ENCODE measurements at regions not wholly inside any gene's neighbourhood (a gene's known extent, or its start where the extent isn't known, plus 50 kb on each side); places are given as distances from the start of the nearest gene placed in this dataset.
"Not testable (repeated sequence)": the region's sequence is repeated elsewhere in the genome, so short reads cannot be mapped to it uniquely, and the experiment has no call there.

DNA sequence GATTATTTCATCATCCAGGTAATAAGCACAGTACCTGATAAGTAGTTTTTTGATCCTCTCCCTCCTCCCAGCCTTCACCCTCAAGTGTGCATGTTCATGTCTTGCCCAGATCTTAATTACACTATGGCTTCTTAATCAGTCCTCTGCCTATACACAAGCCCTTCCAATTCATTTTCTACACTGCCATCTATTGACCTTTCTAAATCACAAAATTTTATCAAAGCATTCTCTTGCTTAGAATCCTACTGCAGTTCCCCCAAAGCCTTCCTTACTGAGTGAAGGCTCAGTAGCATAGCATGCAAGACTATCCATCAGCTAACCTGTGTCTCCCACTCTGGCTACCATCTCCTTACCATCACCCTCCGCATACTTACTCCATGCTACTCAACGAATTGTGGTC lies 51.3 kb downstream of the ASAH2 start:
- H3K36me3 ChIP-seq (ENCODE audit: control insufficient read depth, insufficient read depth, low read length); CTCF ChIA-PET; H3K4me1 Mint-ChIP-seq (ENCODE audit: low read depth, unreplicated experiment); DNase-seq; intact Hi-C loops (cut with micrococcal nuclease; ENCODE audit: unreplicated experiment); POLR2A ChIA-PET; BruUV-seq (replicated peaks); H3K4me3 Mint-ChIP-seq (ENCODE audit: unreplicated experiment); H3K4me3 ChIP-seq (ENCODE audit: low read depth, low read length); H3K36me3 Mint-ChIP-seq (ENCODE audit: insufficient read depth, unreplicated experiment); H3K9me3 ChIP-seq; H3K4me1 ChIP-seq; H3K27me3 ChIP-seq (replicated peaks; ENCODE audit: control insufficient read depth, insufficient read depth, low read length); H3K9me3 Mint-ChIP-seq (ENCODE audit: unreplicated experiment); H3K27ac Mint-ChIP-seq (ENCODE audit: unreplicated experiment): not testable (repeated sequence)
- H3K27me3 Mint-ChIP-seq (ENCODE audit: insufficient read depth, unreplicated experiment), result peaks cover 21% of the 10 kb centered on the region

DNA sequence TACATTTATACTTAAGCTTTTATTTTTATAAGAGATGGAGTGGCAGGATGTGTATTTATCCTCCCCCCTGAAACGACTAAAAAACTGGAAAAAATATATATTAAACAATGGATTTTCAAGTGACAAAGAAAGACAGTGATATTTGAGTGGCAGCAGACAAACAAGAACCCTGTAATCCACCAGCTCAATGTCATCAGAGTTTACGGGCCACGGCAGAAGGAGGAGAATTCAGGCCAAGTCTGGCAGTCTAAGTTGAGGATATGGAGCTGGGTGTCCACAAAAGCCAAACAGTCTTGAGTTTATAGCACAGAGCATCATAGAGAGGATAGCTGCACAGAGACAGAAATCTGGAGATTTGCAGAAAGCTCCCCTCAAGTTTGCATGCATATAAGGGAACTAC lies 58.2 kb downstream of the ASAH2 start:
- H3K4me1 ChIP-seq; H3K9me3 Mint-ChIP-seq (ENCODE audit: unreplicated experiment); BruUV-seq (replicated peaks); DNase-seq; H3K4me1 Mint-ChIP-seq (ENCODE audit: low read depth, unreplicated experiment); H3K27me3 ChIP-seq (replicated peaks; ENCODE audit: control insufficient read depth, insufficient read depth, low read length); H3K9me3 ChIP-seq; H3K27me3 Mint-ChIP-seq (ENCODE audit: insufficient read depth, unreplicated experiment); H3K36me3 Mint-ChIP-seq (ENCODE audit: insufficient read depth, unreplicated experiment); intact Hi-C loops (cut with micrococcal nuclease; ENCODE audit: unreplicated experiment); POLR2A ChIA-PET; H3K4me3 Mint-ChIP-seq (ENCODE audit: unreplicated experiment); H3K4me3 ChIP-seq (ENCODE audit: low read depth, low read length); H3K36me3 ChIP-seq (ENCODE audit: control insufficient read depth, insufficient read depth, low read length); H3K27ac Mint-ChIP-seq (ENCODE audit: unreplicated experiment): not testable (repeated sequence)
- CTCF ChIA-PET, result interaction anchor here (0.6 kb wide), 1 partner anchor 21 kb away, joined by 3 read pairs; no protein-coding TSS in a partner anchor

Data from Caco-2 (cell line).